ENCODE measurements at regions not wholly inside any gene's neighbourhood (a gene's known extent, or its start where the extent isn't known, plus 50 kb on each side); places are given as distances from the start of the nearest gene placed in this dataset.

DNA sequence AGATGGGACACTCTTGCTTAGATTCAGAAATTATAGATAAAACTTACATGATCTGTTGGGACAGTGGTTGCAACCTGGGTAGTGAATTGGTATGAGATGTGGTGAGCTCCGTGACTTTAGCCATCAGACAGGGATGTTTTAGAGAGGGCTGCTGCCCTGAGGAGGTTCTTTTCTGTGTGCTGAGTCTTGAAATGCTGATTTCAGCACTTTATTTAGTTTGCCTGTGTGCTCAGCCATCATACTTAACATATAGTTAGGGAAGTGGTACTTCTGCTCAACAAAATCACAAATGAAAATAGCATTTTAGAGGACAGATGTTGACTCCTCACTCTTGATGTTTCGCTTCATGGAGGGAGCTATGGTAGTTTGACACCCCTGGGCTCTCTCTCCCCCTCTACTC, 95.9 kb upstream of the CDH13 start:
- TF ChIP-seq, protein P1, sequence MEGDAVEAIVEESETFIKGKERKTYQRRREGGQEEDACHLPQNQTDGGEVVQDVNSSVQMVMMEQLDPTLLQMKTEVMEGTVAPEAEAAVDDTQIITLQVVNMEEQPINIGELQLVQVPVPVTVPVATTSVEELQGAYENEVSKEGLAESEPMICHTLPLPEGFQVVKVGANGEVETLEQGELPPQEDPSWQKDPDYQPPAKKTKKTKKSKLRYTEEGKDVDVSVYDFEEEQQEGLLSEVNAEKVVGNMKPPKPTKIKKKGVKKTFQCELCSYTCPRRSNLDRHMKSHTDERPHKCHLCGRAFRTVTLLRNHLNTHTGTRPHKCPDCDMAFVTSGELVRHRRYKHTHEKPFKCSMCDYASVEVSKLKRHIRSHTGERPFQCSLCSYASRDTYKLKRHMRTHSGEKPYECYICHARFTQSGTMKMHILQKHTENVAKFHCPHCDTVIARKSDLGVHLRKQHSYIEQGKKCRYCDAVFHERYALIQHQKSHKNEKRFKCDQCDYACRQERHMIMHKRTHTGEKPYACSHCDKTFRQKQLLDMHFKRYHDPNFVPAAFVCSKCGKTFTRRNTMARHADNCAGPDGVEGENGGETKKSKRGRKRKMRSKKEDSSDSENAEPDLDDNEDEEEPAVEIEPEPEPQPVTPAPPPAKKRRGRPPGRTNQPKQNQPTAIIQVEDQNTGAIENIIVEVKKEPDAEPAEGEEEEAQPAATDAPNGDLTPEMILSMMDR (IDR thresholded peaks at IDR 0.05; ENCODE audit: insufficient read depth, low read length), result no peak
- TF ChIP-seq, protein P2, sequence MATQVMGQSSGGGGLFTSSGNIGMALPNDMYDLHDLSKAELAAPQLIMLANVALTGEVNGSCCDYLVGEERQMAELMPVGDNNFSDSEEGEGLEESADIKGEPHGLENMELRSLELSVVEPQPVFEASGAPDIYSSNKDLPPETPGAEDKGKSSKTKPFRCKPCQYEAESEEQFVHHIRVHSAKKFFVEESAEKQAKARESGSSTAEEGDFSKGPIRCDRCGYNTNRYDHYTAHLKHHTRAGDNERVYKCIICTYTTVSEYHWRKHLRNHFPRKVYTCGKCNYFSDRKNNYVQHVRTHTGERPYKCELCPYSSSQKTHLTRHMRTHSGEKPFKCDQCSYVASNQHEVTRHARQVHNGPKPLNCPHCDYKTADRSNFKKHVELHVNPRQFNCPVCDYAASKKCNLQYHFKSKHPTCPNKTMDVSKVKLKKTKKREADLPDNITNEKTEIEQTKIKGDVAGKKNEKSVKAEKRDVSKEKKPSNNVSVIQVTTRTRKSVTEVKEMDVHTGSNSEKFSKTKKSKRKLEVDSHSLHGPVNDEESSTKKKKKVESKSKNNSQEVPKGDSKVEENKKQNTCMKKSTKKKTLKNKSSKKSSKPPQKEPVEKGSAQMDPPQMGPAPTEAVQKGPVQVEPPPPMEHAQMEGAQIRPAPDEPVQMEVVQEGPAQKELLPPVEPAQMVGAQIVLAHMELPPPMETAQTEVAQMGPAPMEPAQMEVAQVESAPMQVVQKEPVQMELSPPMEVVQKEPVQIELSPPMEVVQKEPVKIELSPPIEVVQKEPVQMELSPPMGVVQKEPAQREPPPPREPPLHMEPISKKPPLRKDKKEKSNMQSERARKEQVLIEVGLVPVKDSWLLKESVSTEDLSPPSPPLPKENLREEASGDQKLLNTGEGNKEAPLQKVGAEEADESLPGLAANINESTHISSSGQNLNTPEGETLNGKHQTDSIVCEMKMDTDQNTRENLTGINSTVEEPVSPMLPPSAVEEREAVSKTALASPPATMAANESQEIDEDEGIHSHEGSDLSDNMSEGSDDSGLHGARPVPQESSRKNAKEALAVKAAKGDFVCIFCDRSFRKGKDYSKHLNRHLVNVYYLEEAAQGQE (IDR thresholded peaks at IDR 0.05; ENCODE audit: insufficient replicate concordance, low read depth), result no peak
- no peak for TF ChIP-seq POLR2AphosphoS5 (IDR thresholded peaks at IDR 0.05; ENCODE audit: low read depth)
